ENCODE measurements at regions not wholly inside any gene's neighbourhood (a gene's known extent, or its start where the extent isn't known, plus 50 kb on each side); places are given as distances from the start of the nearest gene placed in this dataset.
"Not testable (repeated sequence)": the region's sequence is repeated elsewhere in the genome, so short reads cannot be mapped to it uniquely, and the experiment has no call there.

DNA sequence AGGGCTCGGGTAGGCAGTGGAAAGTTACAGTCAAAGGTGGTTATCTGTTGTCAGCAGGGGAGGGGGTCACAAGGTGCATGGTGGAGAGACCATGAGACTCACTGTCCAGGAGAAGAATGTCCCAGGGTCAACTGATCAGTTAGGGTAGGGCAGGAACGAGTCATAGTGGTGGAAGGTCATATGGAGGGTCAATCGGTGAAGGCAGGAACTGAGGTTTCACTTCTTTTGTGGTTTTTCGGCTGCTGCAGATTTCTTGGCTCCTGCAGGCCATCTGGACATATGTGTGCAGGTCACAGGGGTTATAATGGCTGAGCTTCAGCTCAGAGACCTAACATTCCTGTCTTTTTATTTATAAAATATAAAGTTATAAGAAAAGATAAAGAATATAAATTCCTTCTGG, 506.2 kb upstream of the ROBO2 start:
- H4K5ac ChIP-seq (ENCODE audit: low read length); H3K56ac ChIP-seq (ENCODE audit: low read length); H3K4me2 ChIP-seq (ENCODE audit: low read length); H3K79me1 ChIP-seq (ENCODE audit: low read length); H3K4me3 ChIP-seq (ENCODE audit: low read length); H2AK5ac ChIP-seq (ENCODE audit: low read length); H3K4ac ChIP-seq (ENCODE audit: low read depth, low read length); H2BK5ac ChIP-seq (ENCODE audit: low read length); H4K8ac ChIP-seq (ENCODE audit: low read depth, low read length); H3K27me3 ChIP-seq (ENCODE audit: insufficient read depth, low read length, poor library complexity); H3K18ac ChIP-seq (ENCODE audit: low read length); H3K27ac ChIP-seq (ENCODE audit: low read depth, low read length); H3K79me2 ChIP-seq (ENCODE audit: control insufficient read depth, insufficient read depth, low read length); H3K36me3 ChIP-seq (ENCODE audit: control insufficient read depth, insufficient read depth, low read length); H3K4me1 ChIP-seq (ENCODE audit: control insufficient read depth, low read depth, low read length); H3K9ac ChIP-seq (ENCODE audit: low read length); DNase-seq; H2BK120ac ChIP-seq (ENCODE audit: low read depth, low read length); H2BK15ac ChIP-seq (replicated peaks; ENCODE audit: low read depth); H3K23ac ChIP-seq (ENCODE audit: low read length): not testable (repeated sequence)
- no CpG with 5 or more reads among the region's 4 CpGs for WGBS (ENCODE audit: extremely low coverage, insufficient coverage, low lambda C conversion rate)

DNA sequence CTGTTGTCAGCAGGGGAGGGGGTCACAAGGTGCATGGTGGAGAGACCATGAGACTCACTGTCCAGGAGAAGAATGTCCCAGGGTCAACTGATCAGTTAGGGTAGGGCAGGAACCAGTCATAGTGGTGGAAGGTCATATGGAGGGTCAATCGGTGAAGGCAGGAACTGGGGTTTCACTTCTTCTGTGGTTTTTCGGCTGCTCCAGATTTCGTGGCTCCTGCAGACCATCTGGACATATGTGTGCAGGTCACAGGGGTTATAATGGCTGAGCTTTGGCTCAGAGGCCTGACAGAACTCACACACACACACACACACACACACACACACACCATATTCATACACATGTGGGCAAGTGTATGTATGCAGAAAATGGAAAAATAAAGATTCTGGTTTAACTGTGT, 502.0 kb upstream of the ROBO2 start:
- not testable (repeated sequence) for H3K4ac ChIP-seq (ENCODE audit: low read depth, low read length); H3K27me3 ChIP-seq (ENCODE audit: insufficient read depth, low read length, poor library complexity); H3K56ac ChIP-seq (ENCODE audit: low read length); H2BK5ac ChIP-seq (ENCODE audit: low read length); H3K27ac ChIP-seq (ENCODE audit: low read depth, low read length); H2BK15ac ChIP-seq (replicated peaks; ENCODE audit: low read depth); H3K79me1 ChIP-seq (ENCODE audit: low read length); H3K9ac ChIP-seq (ENCODE audit: low read length); H2BK120ac ChIP-seq (ENCODE audit: low read depth, low read length); DNase-seq; H3K4me1 ChIP-seq (ENCODE audit: control insufficient read depth, low read depth, low read length); H4K8ac ChIP-seq (ENCODE audit: low read depth, low read length); H3K23ac ChIP-seq (ENCODE audit: low read length); H3K4me2 ChIP-seq (ENCODE audit: low read length); H2AK5ac ChIP-seq (ENCODE audit: low read length); H3K18ac ChIP-seq (ENCODE audit: low read length); H3K79me2 ChIP-seq (ENCODE audit: control insufficient read depth, insufficient read depth, low read length); H3K36me3 ChIP-seq (ENCODE audit: control insufficient read depth, insufficient read depth, low read length); H4K5ac ChIP-seq (ENCODE audit: low read length); H3K4me3 ChIP-seq (ENCODE audit: low read length)
- no CpG with 5 or more reads among the region's 3 CpGs for WGBS (ENCODE audit: extremely low coverage, insufficient coverage, low lambda C conversion rate)

DNA sequence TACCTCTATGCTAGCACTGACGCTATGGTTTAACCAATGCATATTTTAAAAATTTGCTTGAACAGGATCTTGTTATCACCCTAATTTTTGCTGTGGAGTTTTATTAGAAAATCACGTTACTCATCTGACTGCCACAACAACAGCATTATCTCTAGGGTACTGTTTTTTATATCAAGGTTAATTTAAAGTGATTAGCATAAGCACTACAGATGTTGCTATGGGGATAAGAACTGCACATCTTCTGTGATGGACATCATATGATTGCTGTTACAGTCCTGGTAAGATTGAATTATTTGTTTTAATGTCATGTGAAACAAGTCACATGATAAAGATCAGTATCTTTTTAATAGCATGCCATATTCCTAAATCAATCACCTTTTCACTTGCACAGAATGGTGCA, 492.2 kb upstream of the ROBO2 start:
- no peak overlapping the region for H4K8ac ChIP-seq (ENCODE audit: low read depth, low read length)
- no peak overlapping the region for H3K27ac ChIP-seq (ENCODE audit: low read depth, low read length)
- DNase-seq: no peak
- no CpG with 5 or more reads among the region's 2 CpGs for WGBS (ENCODE audit: extremely low coverage, insufficient coverage, low lambda C conversion rate)
- H3K23ac ChIP-seq (ENCODE audit: low read length): no peak overlapping the region
- no peak overlapping the region for H3K18ac ChIP-seq (ENCODE audit: low read length)
- H3K4me1 ChIP-seq (ENCODE audit: control insufficient read depth, low read depth, low read length): no peaks in the 10 kb centered on the region
- H3K79me2 ChIP-seq (ENCODE audit: control insufficient read depth, insufficient read depth, low read length): no peaks in the 10 kb centered on the region
- no peak overlapping the region for H2BK15ac ChIP-seq (replicated peaks; ENCODE audit: low read depth)
- H3K4me3 ChIP-seq (ENCODE audit: low read length): no peak overlapping the region
- H2BK120ac ChIP-seq (ENCODE audit: low read depth, low read length): no peak overlapping the region
- no peaks in the 10 kb centered on the region for H3K79me1 ChIP-seq (ENCODE audit: low read length)
- no peaks in the 10 kb centered on the region for H3K36me3 ChIP-seq (ENCODE audit: control insufficient read depth, insufficient read depth, low read length)
- H4K5ac ChIP-seq (ENCODE audit: low read length): no peak overlapping the region
- no peak overlapping the region for H3K4ac ChIP-seq (ENCODE audit: low read depth, low read length)
- no peak overlapping the region for H3K4me2 ChIP-seq (ENCODE audit: low read length)
- no peaks in the 10 kb centered on the region for H3K27me3 ChIP-seq (ENCODE audit: insufficient read depth, low read length, poor library complexity)
- H3K56ac ChIP-seq (ENCODE audit: low read length): no peak overlapping the region
- H2BK5ac ChIP-seq (ENCODE audit: low read length): no peak overlapping the region
- no peak overlapping the region for H2AK5ac ChIP-seq (ENCODE audit: low read length)
- no peak overlapping the region for H3K9ac ChIP-seq (ENCODE audit: low read length)

DNA sequence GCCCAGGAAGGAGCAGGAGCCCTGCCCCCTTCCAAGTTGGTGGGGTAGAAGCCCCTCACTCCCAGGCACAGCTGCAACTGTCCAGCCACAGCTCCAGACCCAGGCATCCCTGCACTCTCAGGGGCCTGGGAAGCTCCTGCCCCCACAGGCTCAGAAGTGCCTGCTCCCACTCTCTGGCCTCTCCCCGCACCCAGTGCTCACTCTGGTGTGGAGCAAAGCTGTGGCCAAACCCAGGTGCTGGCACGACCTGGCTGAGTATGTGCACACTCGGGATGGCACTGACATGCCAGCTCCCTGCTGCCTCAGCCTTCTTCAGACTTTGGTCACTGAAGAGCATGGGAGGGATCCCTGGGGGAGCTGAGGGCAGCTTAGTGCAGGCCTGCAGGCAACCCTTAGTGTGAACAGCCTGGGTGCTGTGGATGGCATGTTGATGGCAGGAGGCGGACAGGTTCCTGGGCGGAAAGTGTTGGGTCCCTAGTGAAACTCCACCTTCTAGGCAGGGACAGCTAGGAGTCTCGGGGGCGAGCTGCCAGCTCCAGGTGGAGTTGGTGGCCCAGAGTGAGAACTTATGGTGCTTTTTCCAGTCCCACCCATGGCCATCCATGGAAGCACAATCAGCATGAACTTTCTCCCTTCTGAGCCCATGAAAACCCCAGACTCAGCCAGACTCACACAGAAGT, 489.2 kb upstream of the ROBO2 start:
- no peak overlapping the region for H3K4me2 ChIP-seq (ENCODE audit: low read length)
- no peak overlapping the region for H3K4ac ChIP-seq (ENCODE audit: low read depth, low read length)
- no peak overlapping the region for H3K4me3 ChIP-seq (ENCODE audit: low read length)
- no peak overlapping the region for H3K27ac ChIP-seq (ENCODE audit: low read depth, low read length)
- H2BK5ac ChIP-seq (ENCODE audit: low read length): no peak overlapping the region
- H4K8ac ChIP-seq (ENCODE audit: low read depth, low read length): no peak overlapping the region
- H2BK15ac ChIP-seq (replicated peaks; ENCODE audit: low read depth): no peak overlapping the region
- no peak overlapping the region for H2BK120ac ChIP-seq (ENCODE audit: low read depth, low read length)
- H3K4me1 ChIP-seq (ENCODE audit: control insufficient read depth, low read depth, low read length): no peaks in the 10 kb centered on the region
- H4K5ac ChIP-seq (ENCODE audit: low read length): no peak overlapping the region
- no peak overlapping the region for H3K18ac ChIP-seq (ENCODE audit: low read length)
- no peaks in the 10 kb centered on the region for H3K36me3 ChIP-seq (ENCODE audit: control insufficient read depth, insufficient read depth, low read length)
- H3K23ac ChIP-seq (ENCODE audit: low read length): no peak overlapping the region
- no peak overlapping the region for H2AK5ac ChIP-seq (ENCODE audit: low read length)
- H3K79me2 ChIP-seq (ENCODE audit: control insufficient read depth, insufficient read depth, low read length): no peaks in the 10 kb centered on the region
- no peak for DNase-seq
- H3K79me1 ChIP-seq (ENCODE audit: low read length): no peaks in the 10 kb centered on the region
- H3K56ac ChIP-seq (ENCODE audit: low read length): no peak overlapping the region
- no peaks in the 10 kb centered on the region for H3K27me3 ChIP-seq (ENCODE audit: insufficient read depth, low read length, poor library complexity)
- H3K9ac ChIP-seq (ENCODE audit: low read length): no peak overlapping the region
- WGBS (ENCODE audit: extremely low coverage, insufficient coverage, low lambda C conversion rate): no CpG with 5 or more reads among the region's 7 CpGs

DNA sequence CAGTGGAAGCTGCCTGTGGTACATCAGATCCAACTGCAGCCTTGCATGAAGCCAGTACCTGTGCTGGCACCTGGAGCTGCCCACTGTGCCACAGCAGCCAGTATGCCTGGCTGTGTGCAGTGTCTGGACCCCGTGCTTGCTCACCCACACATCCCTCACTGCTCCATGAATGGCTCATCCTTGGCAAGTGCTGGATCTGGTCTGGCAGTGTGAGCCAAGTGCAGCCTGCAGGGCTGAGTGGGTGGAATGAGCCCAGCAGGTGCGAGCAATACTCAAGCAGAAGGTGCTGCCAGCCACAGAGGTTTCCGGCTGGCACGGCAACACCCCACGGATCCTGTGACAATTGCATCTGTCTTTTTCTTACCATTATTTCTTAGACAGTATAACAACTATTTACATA, 488.2 kb upstream of the ROBO2 start:
- Histone ChIP-seq H3K56ac (ENCODE audit: low read length) (no peak overlapping the region), H2BK15ac (replicated peaks; ENCODE audit: low read depth) (no peak overlapping the region), H2AK5ac (ENCODE audit: low read length) (no peak overlapping the region), H3K4me1 (ENCODE audit: control insufficient read depth, low read depth, low read length) (no peaks in the 10 kb centered on the region), H3K27me3 (ENCODE audit: insufficient read depth, low read length, poor library complexity) (no peaks in the 10 kb centered on the region), H3K9ac (ENCODE audit: low read length) (no peak overlapping the region), H4K5ac (ENCODE audit: low read length) (no peak overlapping the region), H3K4me2 (ENCODE audit: low read length) (no peak overlapping the region), H3K27ac (ENCODE audit: low read depth, low read length) (no peak overlapping the region), H3K4me3 (ENCODE audit: low read length) (no peak overlapping the region), H3K23ac (ENCODE audit: low read length) (no peak overlapping the region), H3K4ac (ENCODE audit: low read depth, low read length) (no peak overlapping the region), H2BK5ac (ENCODE audit: low read length) (no peak overlapping the region), H4K8ac (ENCODE audit: low read depth, low read length) (no peak overlapping the region), H3K36me3 (ENCODE audit: control insufficient read depth, insufficient read depth, low read length) (no peaks in the 10 kb centered on the region), H3K79me1 (ENCODE audit: low read length) (no peaks in the 10 kb centered on the region), H3K18ac (ENCODE audit: low read length) (no peak overlapping the region), H3K79me2 (ENCODE audit: control insufficient read depth, insufficient read depth, low read length) (no peaks in the 10 kb centered on the region), H2BK120ac (ENCODE audit: low read depth, low read length) (no peak overlapping the region)
- no peak for DNase-seq
- no CpG with 5 or more reads among the region's 5 CpGs for WGBS (ENCODE audit: extremely low coverage, insufficient coverage, low lambda C conversion rate)

DNA sequence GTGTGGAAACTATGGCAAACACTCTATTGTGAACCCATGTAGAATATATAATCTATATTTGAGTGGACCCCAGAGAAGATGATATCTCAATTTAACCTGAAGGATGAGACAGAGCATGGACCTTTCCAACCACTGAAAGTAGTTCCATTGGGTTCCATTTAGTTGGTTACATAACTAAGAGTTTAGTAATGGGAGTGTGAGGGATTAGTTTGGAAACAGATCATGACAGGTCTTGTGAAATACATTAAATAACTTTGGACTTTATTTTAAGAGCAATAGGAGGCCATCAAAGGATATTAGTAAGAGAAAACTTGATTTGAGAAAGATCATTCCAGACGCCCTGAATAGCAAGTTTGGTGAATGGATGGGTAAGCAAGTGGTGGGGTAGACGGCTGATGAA, 487.2 kb upstream of the ROBO2 start:
- H2BK120ac ChIP-seq (ENCODE audit: low read depth, low read length): no peak overlapping the region
- no peak overlapping the region for H3K27ac ChIP-seq (ENCODE audit: low read depth, low read length)
- no peaks in the 10 kb centered on the region for H3K36me3 ChIP-seq (ENCODE audit: control insufficient read depth, insufficient read depth, low read length)
- H3K56ac ChIP-seq (ENCODE audit: low read length): no peak overlapping the region
- H2AK5ac ChIP-seq (ENCODE audit: low read length): no peak overlapping the region
- H4K8ac ChIP-seq (ENCODE audit: low read depth, low read length): no peak overlapping the region
- H3K4ac ChIP-seq (ENCODE audit: low read depth, low read length): no peak overlapping the region
- no CpG with 5 or more reads among the region's 2 CpGs for WGBS (ENCODE audit: extremely low coverage, insufficient coverage, low lambda C conversion rate)
- no peak overlapping the region for H3K23ac ChIP-seq (ENCODE audit: low read length)
- H3K4me1 ChIP-seq (ENCODE audit: control insufficient read depth, low read depth, low read length): no peaks in the 10 kb centered on the region
- H3K4me3 ChIP-seq (ENCODE audit: low read length): no peak overlapping the region
- no peak overlapping the region for H4K5ac ChIP-seq (ENCODE audit: low read length)
- no peak overlapping the region for H3K4me2 ChIP-seq (ENCODE audit: low read length)
- H2BK15ac ChIP-seq (replicated peaks; ENCODE audit: low read depth): no peak overlapping the region
- H2BK5ac ChIP-seq (ENCODE audit: low read length): no peak overlapping the region
- H3K79me2 ChIP-seq (ENCODE audit: control insufficient read depth, insufficient read depth, low read length): no peaks in the 10 kb centered on the region
- no peaks in the 10 kb centered on the region for H3K27me3 ChIP-seq (ENCODE audit: insufficient read depth, low read length, poor library complexity)
- no peak for DNase-seq
- H3K9ac ChIP-seq (ENCODE audit: low read length): no peak overlapping the region
- H3K79me1 ChIP-seq (ENCODE audit: low read length): no peaks in the 10 kb centered on the region
- H3K18ac ChIP-seq (ENCODE audit: low read length): no peak overlapping the region

All from mesendoderm (in vitro differentiated cells).